NCI-H2107 treated with DMSO at 0.1 percent for 48 hours (cell line): ENCODE measurements at regions not wholly inside any gene's neighbourhood (a gene's known extent, or its start where the extent isn't known, plus 50 kb on each side); places are given as distances from the start of the nearest gene placed in this dataset.
"Not testable (repeated sequence)": the region's sequence is repeated elsewhere in the genome, so short reads cannot be mapped to it uniquely, and the experiment has no call there.

Experiments
- DNase-seq: peaks from one replicate; lab custom pipeline; 2025; ENCODE audit not compliant: unreplicated experiment; lab: John Stamatoyannopoulos, UW

- no peak for DNase-seq
Observed at GRCh38 chr9:71514344-71514975, 253.9 kb downstream of the CEMIP2 start.

GRCh38 chr9:71509054-71509453 is 259.3 kb downstream of the CEMIP2 start:
- no peak for DNase-seq

GRCh38 chr9:71508141-71508540 is 260.2 kb downstream of the CEMIP2 start:
- not testable (repeated sequence) for DNase-seq

GRCh38 chr9:71506821-71507220 is 261.5 kb downstream of the CEMIP2 start:
- no peak for DNase-seq

GRCh38 chr9:71504636-71505035 is 263.7 kb downstream of the CEMIP2 start:
- DNase-seq = no peak

GRCh38 chr9:71498691-71499090 is 269.6 kb downstream of the CEMIP2 start:
- no peak for DNase-seq

- DNase-seq = no peak
Observed at GRCh38 chr9:71490810-71491209, 277.5 kb downstream of the CEMIP2 start.

- DNase-seq = no peak
Observed at GRCh38 chr9:71487061-71487460, 281.3 kb downstream of the CEMIP2 start.

GRCh38 chr9:71485326-71485725 is 283.0 kb downstream of the CEMIP2 start:
- DNase-seq = no peak

GRCh38 chr9:71483436-71483835 is 284.9 kb downstream of the CEMIP2 start:
- no peak for DNase-seq

GRCh38 chr9:71479621-71480020 is 288.7 kb downstream of the CEMIP2 start:
- DNase-seq = no peak

- no peak for DNase-seq
Observed at GRCh38 chr9:71472400-71472799, 295.9 kb downstream of the CEMIP2 start.

- no peak for DNase-seq
Observed at GRCh38 chr9:71465392-71465791, 302.9 kb downstream of the CEMIP2 start.

GRCh38 chr9:71459082-71459481 is 309.2 kb downstream of the CEMIP2 start:
- no peak for DNase-seq

- no peak for DNase-seq
Observed at GRCh38 chr9:71446473-71447411, 321.6 kb downstream of the CEMIP2 start.

- no peak for DNase-seq
Observed at GRCh38 chr9:71446106-71446472, 322.2 kb downstream of the CEMIP2 start.

- DNase-seq = no peak
Observed at GRCh38 chr9:71442937-71443336, 321.5 kb upstream of the TRPM3 start.

GRCh38 chr9:71441266-71441665 is 319.8 kb upstream of the TRPM3 start:
- no peak for DNase-seq

- DNase-seq = no peak
Observed at GRCh38 chr9:71431931-71432330, 310.5 kb upstream of the TRPM3 start.

GRCh38 chr9:71407341-71407740 is 285.9 kb upstream of the TRPM3 start:
- DNase-seq = not testable (repeated sequence)

- DNase-seq = no peak
Observed at GRCh38 chr9:71403106-71403505, 281.7 kb upstream of the TRPM3 start.

- no peak for DNase-seq
Observed at GRCh38 chr9:71393005-71393404, 271.6 kb upstream of the TRPM3 start.
